Middle frontal gyrus (tissue), 1 donor: ENCODE measurements at regions not wholly inside any gene's neighbourhood (a gene's known extent, or its start where the extent isn't known, plus 50 kb on each side); places are given as distances from the start of the nearest gene placed in this dataset.
"Not testable (repeated sequence)": the region's sequence is repeated elsewhere in the genome, so short reads cannot be mapped to it uniquely, and the experiment has no call there.

Source experiments
- DNase-seq: peaks from one replicate; pipeline ENCODE4 v3.0.0-alpha.2; 2015; ENCODE audit warnings: low spot score; ENCODE audit errors: extremely low spot score

GRCh38 chr4:154982187-154983047, 201.3 kb downstream of the RBM46 start:
- DNase-seq: peak; percentile 12

- no peak for DNase-seq
Measured at GRCh38 chr4:154983714-154984113, 202.6 kb downstream of the RBM46 start.

- no peak for DNase-seq
Measured at GRCh38 chr4:154984148-154984547, 203.1 kb downstream of the RBM46 start.

- DNase-seq: no peak
Measured at GRCh38 chr4:154984616-154985015, 203.5 kb downstream of the RBM46 start.

- DNase-seq: no peak
Measured at GRCh38 chr4:154985673-154986072, 204.6 kb downstream of the RBM46 start.

GRCh38 chr4:154988511-154988910, 207.4 kb downstream of the RBM46 start:
- DNase-seq: no peak

GRCh38 chr4:154989511-154989910, 208.4 kb downstream of the RBM46 start:
- no peak for DNase-seq

GRCh38 chr4:154997866-154998265, 210.6 kb upstream of the NPY2R start:
- not testable (repeated sequence) for DNase-seq

GRCh38 chr4:154998284-154998683, 210.2 kb upstream of the NPY2R start:
- DNase-seq: no peak

GRCh38 chr4:154998773-154999172, 209.7 kb upstream of the NPY2R start:
- DNase-seq: no peak

GRCh38 chr4:154999950-155000578, 208.4 kb upstream of the NPY2R start:
- DNase-seq: no peak

- DNase-seq: no peak
Measured at GRCh38 chr4:155001251-155001650, 207.2 kb upstream of the NPY2R start.

GRCh38 chr4:155005395-155006090, 202.9 kb upstream of the NPY2R start:
- no peak for DNase-seq

GRCh38 chr4:155007660-155008176, 200.7 kb upstream of the NPY2R start:
- DNase-seq: no peak

- DNase-seq: no peak
Measured at GRCh38 chr4:155008389-155008788, 200.0 kb upstream of the NPY2R start.

GRCh38 chr4:155009288-155009687, 199.1 kb upstream of the NPY2R start:
- DNase-seq: no peak

GRCh38 chr4:155010376-155010775, 198.1 kb upstream of the NPY2R start:
- no peak for DNase-seq

- no peak for DNase-seq
Measured at GRCh38 chr4:155011163-155011780, 197.2 kb upstream of the NPY2R start.

GRCh38 chr4:155012469-155012868, 196.0 kb upstream of the NPY2R start:
- DNase-seq: no peak

- no peak for DNase-seq
Measured at GRCh38 chr4:155017426-155017825, 191.0 kb upstream of the NPY2R start.

- DNase-seq: no peak
Measured at GRCh38 chr4:155025762-155026457, 182.5 kb upstream of the NPY2R start.
